Fibroblast of lung (primary cell): ENCODE measurements at regions not wholly inside any gene's neighbourhood (a gene's known extent, or its start where the extent isn't known, plus 50 kb on each side); places are given as distances from the start of the nearest gene placed in this dataset.

ENCODE experiments used
- DNase-seq, 2 donors: peaks; one replicate each; pipeline versions ENCODE4 v3.0.0 to v3.0.0-alpha.2; 2010; ENCODE audit warnings: low read depth in 2 of 2
- H2AFZ ChIP-seq: 2 replicates; pipeline ENCODE4 v1.5.1; 2012; ENCODE audit warnings: low read length, control low read depth, inconsistent platforms
- H3K27ac ChIP-seq: 2 replicates; pipeline ENCODE4 v1.5.1; 2011; ENCODE audit warnings: low read length, control low read depth; ENCODE audit not compliant: insufficient read depth
- H3K27me3 ChIP-seq: 2 replicates; pipeline ENCODE4 v1.5.1; 2011; ENCODE audit warnings: mild to moderate bottlenecking, low read length; ENCODE audit not compliant: control insufficient read depth, insufficient read depth
- H3K36me3 ChIP-seq: 2 replicates; pipeline ENCODE4 v1.5.1; 2011; ENCODE audit warnings: low read length; ENCODE audit not compliant: control insufficient read depth, insufficient read depth
- H3K4me1 ChIP-seq: 2 replicates; pipeline ENCODE4 v1.5.1; 2011; ENCODE audit warnings: low read length; ENCODE audit not compliant: control insufficient read depth, insufficient read depth; ENCODE audit errors: extremely low read depth
- H3K4me2 ChIP-seq: 2 replicates; pipeline ENCODE4 v1.5.1; 2011; ENCODE audit warnings: low read length, control low read depth; ENCODE audit not compliant: insufficient read depth; ENCODE audit errors: extremely low read depth
- H3K4me3 ChIP-seq, 4 experiments: fragments of 200-600 bp in 1 of 4; sonication (generic) in 1 of 4; replicated peaks in 1 of 4; 2 replicates each; pipeline ENCODE4 v1.5.1; 2011 to 2016; ENCODE audit warnings: low read length in 4 of 4, low read depth in 3 of 4, mild to moderate bottlenecking in 3 of 4, control low read depth in 2 of 4, inconsistent platforms in 1 of 4, mixed read lengths in 1 of 4; ENCODE audit not compliant: insufficient read depth in 1 of 4; ENCODE audit errors: control extremely low read depth in 1 of 4
- H3K79me2 ChIP-seq: 2 replicates; pipeline ENCODE4 v1.5.1; 2012; ENCODE audit warnings: mild to moderate bottlenecking, low read length, inconsistent platforms; ENCODE audit not compliant: control insufficient read depth, insufficient read depth
- H3K9ac ChIP-seq: 2 replicates; pipeline ENCODE4 v1.5.1; 2011; ENCODE audit warnings: mild to moderate bottlenecking, low read length, control low read depth; ENCODE audit not compliant: insufficient read depth
- H3K9me3 ChIP-seq: 2 replicates; pipeline ENCODE4 v1.5.1; 2012; ENCODE audit warnings: low read depth, low read length; ENCODE audit not compliant: control insufficient read depth, insufficient read depth
- H4K20me1 ChIP-seq: 2 replicates; pipeline ENCODE4 v1.5.1; 2011; ENCODE audit warnings: low read length; ENCODE audit not compliant: control insufficient read depth, insufficient read depth; ENCODE audit errors: extremely low read depth
- CTCF ChIP-seq, 2 donors: IDR thresholded peaks in 1 of 2; conservative IDR thresholded peaks in 1 of 2; 1 replicate in 1 of 2; 2 replicates in 1 of 2; pipeline ENCODE4 v1.5.1; 2011 to 2012; ENCODE audit warnings: low read length in 2 of 2, control low read depth in 1 of 2, inconsistent platforms in 1 of 2, low read depth in 1 of 2, mild to moderate bottlenecking in 1 of 2
- EZH2 ChIP-seq: IDR thresholded peaks from 2 replicates; pipeline ENCODE4 v1.5.1; 2012; ENCODE audit warnings: low read length, control low read depth, mild to moderate bottlenecking; ENCODE audit errors: missing control alignments

DNA sequence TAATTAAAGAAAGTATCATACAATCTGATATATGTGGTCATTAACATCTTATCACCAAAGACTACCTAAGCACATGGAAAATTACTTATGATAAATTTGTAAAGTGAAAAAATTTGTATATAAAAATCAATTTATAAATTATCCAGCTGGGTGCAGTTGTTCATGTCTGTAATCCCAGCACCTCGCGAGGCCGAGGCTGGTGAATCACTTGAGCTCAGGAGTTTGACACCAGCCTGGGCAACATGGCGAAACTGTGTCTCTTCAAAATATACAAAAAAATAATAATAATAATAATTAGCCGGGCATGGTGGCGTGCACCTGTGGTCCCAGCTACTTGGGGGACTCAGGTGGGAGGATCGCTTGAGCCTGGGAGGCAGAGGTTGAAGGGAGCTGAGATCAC is 82.8 kb upstream of the SYT6 start:
- H3K36me3 ChIP-seq: no peaks in the 10 kb centered on the region

GRCh38 chr1:114235960-114236359 is 82.3 kb upstream of the SYT6 start:
- H3K36me3 ChIP-seq: no peaks in the 10 kb centered on the region
- H3K27me3 ChIP-seq: no peaks in the 10 kb centered on the region
- H3K79me2 ChIP-seq: no peaks in the 10 kb centered on the region
- no peak for DNase-seq
- H3K9me3 ChIP-seq: no peaks in the 10 kb centered on the region
- no peak overlapping the region for H3K27ac ChIP-seq
- H3K4me3 ChIP-seq: no peak overlapping the region
- no peaks in the 10 kb centered on the region for H3K4me1 ChIP-seq
- no peak overlapping the region for H3K4me2 ChIP-seq
- TF ChIP-seq EZH2 (no peak), CTCF (conservative IDR thresholded peaks at IDR 0.05 in 1 of 2, IDR thresholded peaks at IDR 0.05 in 1 of 2; ENCODE audit: low read depth in 1 of 2, low read length in 2 of 2) (no peak)
- no peak overlapping the region for H3K9ac ChIP-seq
- no peaks in the 10 kb centered on the region for H4K20me1 ChIP-seq
- no peak overlapping the region for H2AFZ ChIP-seq

More for the DNA sequence above, 82.8 kb upstream of the SYT6 start:
- DNase-seq: no peak
- Histone ChIP-seq H3K27ac (no peak overlapping the region), H4K20me1 (no peaks in the 10 kb centered on the region), H3K79me2 (no peaks in the 10 kb centered on the region), H3K27me3 (no peaks in the 10 kb centered on the region), H3K4me3 (no peak overlapping the region), H2AFZ (no peak overlapping the region), H3K9me3 (no peaks in the 10 kb centered on the region), H3K4me2 (no peak overlapping the region), H3K9ac (no peak overlapping the region), H3K4me1 (no peaks in the 10 kb centered on the region)
- TF ChIP-seq EZH2: no peak
- no peak for TF ChIP-seq CTCF (conservative IDR thresholded peaks at IDR 0.05 in 1 of 2, IDR thresholded peaks at IDR 0.05 in 1 of 2; ENCODE audit: low read depth in 1 of 2, low read length in 2 of 2)

GRCh38 chr1:114235281-114235680 is 81.6 kb upstream of the SYT6 start:
- no peak for DNase-seq
- no peaks in the 10 kb centered on the region for H4K20me1 ChIP-seq
- no peak overlapping the region for H3K4me2 ChIP-seq
- H3K9me3 ChIP-seq: no peaks in the 10 kb centered on the region
- no peak overlapping the region for H3K4me3 ChIP-seq
- no peaks in the 10 kb centered on the region for H3K36me3 ChIP-seq
- H3K27me3 ChIP-seq: no peaks in the 10 kb centered on the region
- no peaks in the 10 kb centered on the region for H3K4me1 ChIP-seq
- H3K9ac ChIP-seq: no peak overlapping the region
- H2AFZ ChIP-seq: no peak overlapping the region
- TF ChIP-seq EZH2 (no peak), CTCF (conservative IDR thresholded peaks at IDR 0.05 in 1 of 2, IDR thresholded peaks at IDR 0.05 in 1 of 2; ENCODE audit: low read depth in 1 of 2, low read length in 2 of 2) (no peak)
- H3K79me2 ChIP-seq: no peaks in the 10 kb centered on the region
- H3K27ac ChIP-seq: no peak overlapping the region
